ENCODE measurements at regions not wholly inside any gene's neighbourhood (a gene's known extent, or its start where the extent isn't known, plus 50 kb on each side); places are given as distances from the start of the nearest gene placed in this dataset.

- Histone ChIP-seq H3K27ac (ENCODE audit: low read depth in 2 of 2, low read length in 1 of 2) (no peak overlapping the region), H3K9me2 (no peaks in the 10 kb centered on the region), H3K79me2 (ENCODE audit: insufficient read depth) (no peaks in the 10 kb centered on the region), H3K4me3 (ENCODE audit: low read depth in 2 of 2, low read length in 1 of 2) (no peak overlapping the region), H3K9me3 (no peaks in the 10 kb centered on the region), H3K27me3 (ENCODE audit: insufficient read depth) (no peaks in the 10 kb centered on the region), H2AFZ (ENCODE audit: low read depth) (no peak overlapping the region), H3F3A (replicated peaks; ENCODE audit: insufficient read depth) (no peaks in the 10 kb centered on the region), H3K4me2 (no peak overlapping the region), H3K4me1 (ENCODE audit: control insufficient read depth in 1 of 2, insufficient read depth in 2 of 2, low read depth in 1 of 2, low read length in 1 of 2) (peaks cover 8 to 9% of the 10 kb centered on the region in 2 experiments; a peak in 2 of 4 replicates), H3K9ac (no peak overlapping the region), H3K36me3 (replicated peaks in 1 of 2; ENCODE audit: control insufficient read depth in 1 of 2, insufficient read depth in 2 of 2, low read length in 1 of 2) (no peaks in the 10 kb centered on the region), H4K20me1 (ENCODE audit: insufficient read depth) (no peaks in the 10 kb centered on the region)
- no peak for TF ChIP-seq PBX3 (IDR thresholded peaks at IDR 0.05)
- no peak for TF ChIP-seq JUND (IDR thresholded peaks at IDR 0.05)
- no peak for TF ChIP-seq EP300 (IDR thresholded peaks at IDR 0.05; ENCODE audit: borderline replicate concordance in 1 of 2, low read depth in 1 of 2, low read length in 1 of 2)
- no peak for TF ChIP-seq FOXM1 (IDR thresholded peaks at IDR 0.05; ENCODE audit: low read depth)
- TF ChIP-seq CTCF (IDR thresholded peaks at IDR 0.05) = no peak
- no peak for TF ChIP-seq EZH2phosphoT487 (IDR thresholded peaks at IDR 0.05; ENCODE audit: borderline replicate concordance, low read depth)
- no peak for TF ChIP-seq IRF3 (IDR thresholded peaks at IDR 0.05; ENCODE audit: low read depth, low read length)
- TF ChIP-seq MAX (IDR thresholded peaks at IDR 0.05; ENCODE audit: low read depth) = no peak
- no peak for TF ChIP-seq NRF1 (IDR thresholded peaks at IDR 0.05; ENCODE audit: low read depth, low read length)
- ChIA-PET POLR2A (no interaction called here), CTCF (interaction anchor here (0.9 kb wide), 1 partner anchor 15 kb away, joined by 3 read pairs; no protein-coding TSS in a partner anchor)
- WGBS (ENCODE audit: low lambda C conversion rate) = 97% methylated on average over 3 of the region's 3 CpGs
- no peak for DNase-seq
These were observed 365.3 kb downstream of the RND3 start for GRCh38 chr2:150122156-150122555.

- Histone ChIP-seq H3K9me3 (no peaks in the 10 kb centered on the region), H3K4me1 (ENCODE audit: control insufficient read depth in 1 of 2, insufficient read depth in 2 of 2, low read depth in 1 of 2, low read length in 1 of 2) (0 out of 4 replicates have a peak, but pooled peaks cover 0 to 5% of the 10 kb centered on the region in 2 experiments), H3K36me3 (replicated peaks in 1 of 2; ENCODE audit: control insufficient read depth in 1 of 2, insufficient read depth in 2 of 2, low read length in 1 of 2) (no peaks in the 10 kb centered on the region), H3K27ac (ENCODE audit: low read depth in 2 of 2, low read length in 1 of 2) (no peak overlapping the region), H2AFZ (ENCODE audit: low read depth) (no peak overlapping the region), H3K9ac (no peak overlapping the region), H4K20me1 (ENCODE audit: insufficient read depth) (no peaks in the 10 kb centered on the region), H3K4me3 (ENCODE audit: low read depth in 2 of 2, low read length in 1 of 2) (no peak overlapping the region), H3F3A (replicated peaks; ENCODE audit: insufficient read depth) (no peaks in the 10 kb centered on the region), H3K9me2 (no peaks in the 10 kb centered on the region), H3K4me2 (no peak overlapping the region), H3K79me2 (ENCODE audit: insufficient read depth) (no peaks in the 10 kb centered on the region), H3K27me3 (ENCODE audit: insufficient read depth) (no peaks in the 10 kb centered on the region)
- ChIA-PET POLR2A (no interaction called here), CTCF (interaction anchor here (1.5 to 1.7 kb wide), 2 partner anchors 21 to 29 kb away, joined by 3 read pairs; no protein-coding TSS in a partner anchor)
- no peak for TF ChIP-seq GABPA (IDR thresholded peaks at IDR 0.05; ENCODE audit: low read depth)
- no peak for TF ChIP-seq JUND (IDR thresholded peaks at IDR 0.05)
- no peak for TF ChIP-seq SIN3A (IDR thresholded peaks at IDR 0.05; ENCODE audit: borderline replicate concordance, low read depth, low read length)
- TF ChIP-seq RXRA (IDR thresholded peaks at IDR 0.05; ENCODE audit: borderline replicate concordance, low read depth) = no peak
- no peak for TF ChIP-seq USF1 (IDR thresholded peaks at IDR 0.05; ENCODE audit: borderline replicate concordance, low read depth)
- no peak for TF ChIP-seq MXI1 (IDR thresholded peaks at IDR 0.05; ENCODE audit: low read depth, low read length)
- TF ChIP-seq MEF2A (IDR thresholded peaks at IDR 0.05; ENCODE audit: borderline replicate concordance, low read depth) = no peak
- TF ChIP-seq RCOR1 (IDR thresholded peaks at IDR 0.05; ENCODE audit: low read length) = no peak
- no peak for TF ChIP-seq RAD21 (IDR thresholded peaks at IDR 0.05; ENCODE audit: low read length)
- no peak for TF ChIP-seq GATA2 (CRISPR knock-in tag; IDR thresholded peaks at IDR 0.05)
- no peak for TF ChIP-seq YY1 (IDR thresholded peaks at IDR 0.05; ENCODE audit: low read depth)
- no peak for TF ChIP-seq CHD2 (IDR thresholded peaks at IDR 0.05; ENCODE audit: low read length, partially characterized antibody)
- no peak for TF ChIP-seq ZBTB33 (IDR thresholded peaks at IDR 0.05; ENCODE audit: borderline replicate concordance, low read depth)
- TF ChIP-seq TAF1 (IDR thresholded peaks at IDR 0.05; ENCODE audit: borderline replicate concordance, low read depth, low read length) = no peak
- no peak for DNase-seq
- WGBS (ENCODE audit: low lambda C conversion rate) = 80% methylated on average over 11 of the region's 11 CpGs
These were observed 367.0 kb downstream of the RND3 start for GRCh38 chr2:150120326-150120955.
